ENCODE measurements at regions not wholly inside any gene's neighbourhood (a gene's known extent, or its start where the extent isn't known, plus 50 kb on each side); places are given as distances from the start of the nearest gene placed in this dataset.

DNA sequence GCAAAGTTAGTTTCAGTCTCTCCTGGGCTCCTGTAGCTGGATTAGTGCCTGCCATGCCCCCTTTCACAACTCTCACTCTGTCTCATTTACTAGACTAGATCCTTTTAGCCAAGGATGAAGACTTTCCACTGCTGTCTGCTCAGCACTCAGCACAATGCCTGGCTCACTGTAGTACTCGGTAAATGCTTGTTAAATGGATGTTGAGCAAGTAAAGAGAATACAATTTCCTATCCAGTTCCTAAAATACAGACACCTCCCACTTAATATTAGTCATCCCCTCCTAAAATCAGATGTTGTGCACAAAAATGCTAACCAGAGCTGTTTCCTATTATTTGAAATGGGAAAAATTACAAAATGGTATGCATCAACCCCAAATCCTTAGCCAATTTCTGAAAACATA lies 195.8 kb downstream of the SREK1 start:
- no peak for ATAC-seq
- no peak for FAIRE-seq
- WGBS (ENCODE audit: low lambda C conversion rate): 0% methylated on average over 1 of the region's 1 CpG
- CTCF ChIA-PET (ENCODE audit: low intra/inter-chr PET ratio, low total read pairs): no interaction called here
- no peaks in the 10 kb centered on the region for H3K9me3 ChIP-seq (ENCODE audit: low read length)
- no peak for DNase-seq (ENCODE audit: low spot score)
- no peak overlapping the region for H3K4me2 ChIP-seq (ENCODE audit: low read depth, low read length)
- POLR2A ChIA-PET: no interaction called here
- no peaks in the 10 kb centered on the region for H3K4me1 ChIP-seq (ENCODE audit: insufficient read depth, low read length)
- no peak overlapping the region for H3K4me3 ChIP-seq (replicated peaks in 1 of 3; ENCODE audit: insufficient read depth in 1 of 3, low read depth in 2 of 3, low read length in 3 of 3)
- no peaks in the 10 kb centered on the region for H3K79me2 ChIP-seq (ENCODE audit: insufficient read depth, low read length)
- H3K27ac ChIP-seq (ENCODE audit: extremely low read length, insufficient read depth, low read length): no peak overlapping the region
- H3K36me3 ChIP-seq (replicated peaks in 1 of 2; ENCODE audit: control insufficient read depth in 1 of 2, insufficient read depth in 2 of 2, low read length in 2 of 2): no peaks in the 10 kb centered on the region
- in situ Hi-C loops (cut with HindIII; ENCODE audit: extremely low pct_ligation_motif_present, low pct_unique_long_range_greater_than_20kb): no loop called here
- H4K20me1 ChIP-seq (ENCODE audit: insufficient read depth, low read length): no peaks in the 10 kb centered on the region
- intact Hi-C loops (cut with micrococcal nuclease; ENCODE audit: unreplicated experiment): no loop called here
- BruUV-seq (replicated peaks): no TSS peak
- H3K27me3 ChIP-seq (ENCODE audit: control insufficient read depth in 1 of 2, insufficient read depth in 2 of 2, low read length in 2 of 2): no peaks in the 10 kb centered on the region
- H2AFZ ChIP-seq (ENCODE audit: low read length): no peak overlapping the region
- no peak for TF ChIP-seq ZBTB8A (CRISPR knock-in tag; IDR thresholded peaks at IDR 0.05; ENCODE audit: borderline replicate concordance, low read depth)
- no peak overlapping the region for H3K9ac ChIP-seq (ENCODE audit: insufficient read depth, low read depth, low read length)

DNA sequence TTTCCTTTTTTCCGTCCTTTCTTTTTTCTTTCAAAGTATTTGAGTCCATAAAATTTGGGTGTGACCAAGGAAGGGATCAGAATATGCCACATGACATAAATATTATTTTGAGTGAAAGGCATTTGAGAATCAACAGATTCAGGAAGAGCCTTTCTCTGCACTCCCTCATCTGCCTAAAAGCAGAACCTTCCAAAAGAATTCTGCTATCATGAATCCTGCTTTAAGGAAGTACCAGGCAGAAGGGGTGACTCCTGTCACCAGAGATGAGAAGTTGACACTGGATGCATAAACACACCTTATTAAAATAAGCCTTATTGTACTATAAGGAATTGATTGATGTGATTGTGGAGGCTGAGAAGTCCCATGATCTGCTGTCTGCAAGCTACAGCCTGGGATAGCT lies 196.7 kb downstream of the SREK1 start:
- intact Hi-C loops (cut with micrococcal nuclease; ENCODE audit: unreplicated experiment): no loop called here
- no peaks in the 10 kb centered on the region for H3K9me3 ChIP-seq (ENCODE audit: low read length)
- H3K4me2 ChIP-seq (ENCODE audit: low read depth, low read length): no peak overlapping the region
- H3K36me3 ChIP-seq (replicated peaks in 1 of 2; ENCODE audit: control insufficient read depth in 1 of 2, insufficient read depth in 2 of 2, low read length in 2 of 2): no peaks in the 10 kb centered on the region
- H4K20me1 ChIP-seq (ENCODE audit: insufficient read depth, low read length): no peaks in the 10 kb centered on the region
- POLR2A ChIA-PET: no interaction called here
- no peaks in the 10 kb centered on the region for H3K27me3 ChIP-seq (ENCODE audit: control insufficient read depth in 1 of 2, insufficient read depth in 2 of 2, low read length in 2 of 2)
- no peak for FAIRE-seq
- DNase-seq (ENCODE audit: low spot score): no peak
- H3K27ac ChIP-seq (ENCODE audit: extremely low read length, insufficient read depth, low read length): no peak overlapping the region
- BruUV-seq (replicated peaks): no TSS peak
- H2AFZ ChIP-seq (ENCODE audit: low read length): no peak overlapping the region
- H3K79me2 ChIP-seq (ENCODE audit: insufficient read depth, low read length): no peaks in the 10 kb centered on the region
- H3K4me3 ChIP-seq (replicated peaks in 1 of 3; ENCODE audit: insufficient read depth in 1 of 3, low read depth in 2 of 3, low read length in 3 of 3): no peak overlapping the region
- no peak overlapping the region for H3K9ac ChIP-seq (ENCODE audit: insufficient read depth, low read depth, low read length)
- in situ Hi-C loops (cut with HindIII; ENCODE audit: extremely low pct_ligation_motif_present, low pct_unique_long_range_greater_than_20kb): no loop called here
- TF ChIP-seq ZNF549 (CRISPR knock-in tag; IDR thresholded peaks at IDR 0.05) (no peak), XBP1 (CRISPR knock-in tag; IDR thresholded peaks at IDR 0.05) (no peak), SNAI1 (CRISPR knock-in tag; IDR thresholded peaks at IDR 0.05; ENCODE audit: borderline replicate concordance) (no peak), ZNF10 (CRISPR knock-in tag; IDR thresholded peaks at IDR 0.05; ENCODE audit: borderline replicate concordance, low read depth) (no peak), PLRG1 (conservative IDR thresholded peaks at IDR 0.05) (no peak), EEA1 (CRISPR knock-in tag; IDR thresholded peaks at IDR 0.05; ENCODE audit: borderline replicate concordance) (no peak), GLI4 (CRISPR knock-in tag; IDR thresholded peaks at IDR 0.05; ENCODE audit: borderline replicate concordance) (no peak), JUNB (CRISPR knock-in tag; IDR thresholded peaks at IDR 0.05; ENCODE audit: borderline replicate concordance) (no peak), SOX13 (IDR thresholded peaks at IDR 0.05) (no peak), SOX13 (CRISPR knock-in tag; conservative IDR thresholded peaks at IDR 0.05 in 1 of 2, IDR thresholded peaks at IDR 0.05 in 1 of 2) (no peak), ZNF234 (CRISPR knock-in tag; conservative IDR thresholded peaks at IDR 0.05) (no peak)
- TF ChIP-seq, protein P1, sequence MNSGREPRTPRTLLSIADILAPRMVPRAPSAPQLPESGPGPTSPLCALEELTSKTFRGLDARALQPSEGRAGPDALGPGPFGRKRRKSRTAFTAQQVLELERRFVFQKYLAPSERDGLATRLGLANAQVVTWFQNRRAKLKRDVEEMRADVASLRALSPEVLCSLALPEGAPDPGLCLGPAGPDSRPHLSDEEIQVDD (CRISPR knock-in tag; IDR thresholded peaks at IDR 0.05; ENCODE audit: borderline replicate concordance): no peak
- TF ChIP-seq, protein P2, sequence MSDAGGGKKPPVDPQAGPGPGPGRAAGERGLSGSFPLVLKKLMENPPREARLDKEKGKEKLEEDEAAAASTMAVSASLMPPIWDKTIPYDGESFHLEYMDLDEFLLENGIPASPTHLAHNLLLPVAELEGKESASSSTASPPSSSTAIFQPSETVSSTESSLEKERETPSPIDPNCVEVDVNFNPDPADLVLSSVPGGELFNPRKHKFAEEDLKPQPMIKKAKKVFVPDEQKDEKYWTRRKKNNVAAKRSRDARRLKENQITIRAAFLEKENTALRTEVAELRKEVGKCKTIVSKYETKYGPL (CRISPR knock-in tag; IDR thresholded peaks at IDR 0.05): no peak
- TF ChIP-seq, protein P3, sequence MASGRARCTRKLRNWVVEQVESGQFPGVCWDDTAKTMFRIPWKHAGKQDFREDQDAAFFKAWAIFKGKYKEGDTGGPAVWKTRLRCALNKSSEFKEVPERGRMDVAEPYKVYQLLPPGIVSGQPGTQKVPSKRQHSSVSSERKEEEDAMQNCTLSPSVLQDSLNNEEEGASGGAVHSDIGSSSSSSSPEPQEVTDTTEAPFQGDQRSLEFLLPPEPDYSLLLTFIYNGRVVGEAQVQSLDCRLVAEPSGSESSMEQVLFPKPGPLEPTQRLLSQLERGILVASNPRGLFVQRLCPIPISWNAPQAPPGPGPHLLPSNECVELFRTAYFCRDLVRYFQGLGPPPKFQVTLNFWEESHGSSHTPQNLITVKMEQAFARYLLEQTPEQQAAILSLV (CRISPR knock-in tag; IDR thresholded peaks at IDR 0.05; ENCODE audit: borderline replicate concordance): no peak
- no peak for ATAC-seq
- WGBS (ENCODE audit: low lambda C conversion rate): 2% methylated on average over 1 of the region's 1 CpG
- no peaks in the 10 kb centered on the region for H3K4me1 ChIP-seq (ENCODE audit: insufficient read depth, low read length)
- CTCF ChIA-PET (ENCODE audit: low intra/inter-chr PET ratio, low total read pairs): no interaction called here
